Activated CD4-positive, alpha-beta T cell treated with anti-CD3 and anti-CD28 coated beads, Interleukin-2, amount 50 U/mL, for 4 hours (primary cell): ENCODE measurements at regions not wholly inside any gene's neighbourhood (a gene's known extent, or its start where the extent isn't known, plus 50 kb on each side); places are given as distances from the start of the nearest gene placed in this dataset.

ENCODE experiments used
- DNase-seq, 2 experiments: peaks; one replicate each; pipeline ENCODE4 v3.0.0-alpha.2; 2020

DNA sequence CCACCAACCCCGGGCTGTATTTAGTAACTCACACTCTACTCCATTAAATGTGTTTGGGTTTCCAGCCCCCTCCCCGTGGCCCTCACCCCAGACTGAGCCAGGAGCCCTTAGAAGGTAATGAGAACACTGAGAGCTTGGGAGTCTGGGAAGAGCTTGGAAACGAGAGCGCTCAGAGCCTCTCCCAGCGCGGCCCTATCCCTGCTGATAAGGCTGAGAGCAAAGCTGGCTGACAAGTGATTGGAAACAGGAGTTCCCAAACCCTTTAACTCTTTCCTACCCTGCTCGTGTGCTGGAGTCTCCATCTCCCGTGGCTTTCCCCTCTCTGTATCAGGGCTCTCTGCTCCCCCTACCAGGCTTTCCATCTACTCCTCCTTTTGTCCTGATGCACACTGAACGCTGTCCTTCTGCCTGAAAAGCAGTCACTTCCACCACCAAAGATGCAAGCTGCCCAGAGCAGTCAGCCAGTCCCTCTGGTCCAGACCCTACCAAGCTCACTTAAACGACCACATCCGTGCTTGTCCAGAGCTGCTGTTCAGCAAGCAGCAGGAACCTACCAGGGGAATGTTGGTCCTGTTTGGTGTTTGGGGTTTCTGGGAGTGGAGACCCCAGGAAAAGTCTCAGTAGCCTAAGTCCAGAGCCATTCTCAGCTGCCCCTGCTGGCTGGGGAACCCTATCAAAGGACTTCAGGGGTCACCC lies 100.0 kb upstream of the PKDCC start:
- DNase-seq = no peak

- no peak for DNase-seq
These were observed 99.4 kb upstream of the PKDCC start for GRCh38 chr2:41948397-41948763.

DNA sequence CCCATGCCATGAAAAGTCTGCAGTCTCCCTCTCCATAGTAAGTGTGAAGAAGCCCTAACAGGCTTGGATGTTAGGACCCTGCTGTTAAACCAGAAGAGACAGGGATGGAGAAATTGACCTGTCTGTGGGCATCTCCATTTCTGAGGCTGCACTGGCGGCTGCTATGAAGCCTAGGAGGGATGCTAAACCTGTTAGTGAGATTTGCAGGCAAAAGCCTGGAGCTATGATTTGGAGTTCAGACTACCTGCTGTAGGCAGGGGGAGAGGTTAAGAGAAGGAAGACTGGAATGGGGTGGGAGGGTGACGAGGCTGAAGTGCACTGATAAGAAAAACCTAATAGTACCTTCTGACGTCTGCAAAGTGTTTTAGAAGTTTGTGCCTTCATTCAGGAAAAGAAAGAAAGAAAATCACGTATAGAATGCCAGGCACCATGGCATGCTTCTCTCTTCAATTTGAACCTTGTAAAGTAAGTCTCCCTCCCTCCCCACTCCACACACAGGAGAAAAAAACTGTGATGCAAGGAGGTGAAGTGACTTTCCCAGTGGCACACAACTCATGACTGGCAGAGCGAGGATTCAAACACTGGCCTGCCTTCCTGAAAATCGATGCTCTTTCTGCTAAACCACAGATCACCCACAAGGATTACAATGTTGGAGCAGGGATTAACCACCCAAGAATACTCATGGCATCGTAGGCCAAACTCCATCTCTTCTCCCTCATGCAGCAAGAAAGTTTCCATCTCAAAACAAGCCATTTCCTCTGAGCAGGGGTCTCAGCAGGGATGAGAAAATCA lies 98.5 kb upstream of the PKDCC start:
- no peak for DNase-seq

DNA sequence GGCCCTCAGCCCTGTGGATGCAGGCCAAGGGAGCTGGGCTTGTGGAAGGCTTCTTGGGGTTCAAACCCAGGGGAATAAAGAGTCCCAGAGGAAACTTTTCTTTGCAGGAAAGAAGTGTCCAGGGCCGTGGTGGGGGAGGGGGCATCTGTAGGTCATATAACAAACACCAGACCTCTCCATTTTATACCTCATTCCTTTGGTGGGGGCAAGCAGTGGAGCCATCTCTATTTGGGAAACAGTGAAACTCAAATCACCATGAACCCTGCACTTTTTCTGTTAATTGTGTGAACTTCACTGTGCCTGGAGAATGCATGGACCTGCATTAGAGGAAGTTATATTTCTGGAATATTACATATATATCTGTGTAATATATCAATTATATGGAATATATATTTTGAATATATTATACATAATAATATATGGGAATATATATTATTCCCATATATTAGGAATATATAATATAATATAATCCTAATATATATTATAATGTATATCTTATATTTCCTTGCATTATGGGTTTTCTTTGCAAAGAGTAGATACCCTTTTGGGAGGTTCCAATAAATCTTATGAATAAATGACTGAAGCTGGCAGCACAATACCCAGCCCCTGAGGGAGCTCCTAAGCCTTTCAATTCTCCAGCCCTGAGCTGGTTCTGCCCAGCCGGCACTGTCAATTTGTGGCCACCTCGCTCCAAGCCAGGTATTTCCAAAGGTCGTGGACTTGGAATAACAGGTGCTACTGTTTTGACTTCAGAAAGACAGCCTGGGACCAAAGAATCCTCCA lies 97.7 kb upstream of the PKDCC start:
- DNase-seq = no peak

DNA sequence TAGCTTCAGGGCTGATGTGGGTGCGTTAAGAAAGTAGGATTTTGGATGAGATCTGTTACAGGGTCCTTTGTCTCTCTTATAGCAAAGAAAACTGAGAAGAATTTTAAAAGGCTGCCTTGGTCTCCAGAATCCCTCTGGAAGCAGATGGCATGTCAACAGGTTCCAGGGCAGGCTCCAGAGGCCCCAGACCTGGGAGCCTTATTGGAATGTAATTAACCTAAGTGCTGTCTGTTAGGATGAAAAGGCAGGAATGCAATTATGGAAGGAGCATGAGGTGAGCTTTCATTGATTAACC lies 97.2 kb upstream of the PKDCC start:
- DNase-seq = no peak

- DNase-seq = no peak
These were observed 93.2 kb upstream of the PKDCC start for GRCh38 chr2:41954304-41955291.

DNA sequence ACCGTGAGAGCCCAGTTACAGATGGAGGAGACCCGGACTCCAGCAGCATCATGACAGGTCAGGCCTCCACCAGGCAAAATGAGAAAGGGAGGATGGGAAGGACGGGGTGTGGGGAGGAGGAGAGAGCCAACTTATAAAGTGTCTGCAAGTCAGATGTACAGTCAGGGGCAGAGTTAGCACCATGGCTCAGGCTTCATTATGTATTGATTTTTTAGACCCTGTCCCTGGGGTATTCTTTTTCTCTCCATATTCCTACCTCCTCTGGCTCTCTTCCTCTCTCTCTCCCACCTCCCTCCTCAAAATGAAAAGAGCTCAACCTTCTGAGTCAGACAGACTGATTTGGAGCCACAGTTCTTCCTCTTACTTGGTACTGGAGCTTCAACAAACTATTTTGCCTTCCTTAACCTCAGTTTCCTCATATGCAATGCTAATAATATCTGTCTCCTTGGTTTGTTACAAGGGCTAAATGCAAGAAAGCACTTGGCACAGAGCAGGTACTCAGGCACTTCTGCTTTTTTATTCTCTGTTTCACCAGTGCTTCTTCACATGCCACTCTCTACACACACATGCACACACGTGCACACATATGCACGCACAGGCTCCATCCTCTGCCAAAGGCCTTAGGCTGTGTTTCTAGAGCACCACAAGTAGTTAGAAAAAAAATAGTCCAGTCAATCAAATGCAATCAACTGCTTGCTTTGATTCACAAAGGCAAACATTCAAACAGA lies 92.3 kb upstream of the PKDCC start:
- DNase-seq = no peak

GRCh38 chr2:41957431-41957830 lies 90.4 kb upstream of the PKDCC start:
- DNase-seq = no peak

- DNase-seq = no peak
These were observed 89.6 kb upstream of the PKDCC start for GRCh38 chr2:41958251-41958650.

- no peak for DNase-seq
These were observed 89.0 kb upstream of the PKDCC start for GRCh38 chr2:41958775-41959174.

- no peak for DNase-seq
These were observed 88.1 kb upstream of the PKDCC start for GRCh38 chr2:41959760-41960159.

DNA sequence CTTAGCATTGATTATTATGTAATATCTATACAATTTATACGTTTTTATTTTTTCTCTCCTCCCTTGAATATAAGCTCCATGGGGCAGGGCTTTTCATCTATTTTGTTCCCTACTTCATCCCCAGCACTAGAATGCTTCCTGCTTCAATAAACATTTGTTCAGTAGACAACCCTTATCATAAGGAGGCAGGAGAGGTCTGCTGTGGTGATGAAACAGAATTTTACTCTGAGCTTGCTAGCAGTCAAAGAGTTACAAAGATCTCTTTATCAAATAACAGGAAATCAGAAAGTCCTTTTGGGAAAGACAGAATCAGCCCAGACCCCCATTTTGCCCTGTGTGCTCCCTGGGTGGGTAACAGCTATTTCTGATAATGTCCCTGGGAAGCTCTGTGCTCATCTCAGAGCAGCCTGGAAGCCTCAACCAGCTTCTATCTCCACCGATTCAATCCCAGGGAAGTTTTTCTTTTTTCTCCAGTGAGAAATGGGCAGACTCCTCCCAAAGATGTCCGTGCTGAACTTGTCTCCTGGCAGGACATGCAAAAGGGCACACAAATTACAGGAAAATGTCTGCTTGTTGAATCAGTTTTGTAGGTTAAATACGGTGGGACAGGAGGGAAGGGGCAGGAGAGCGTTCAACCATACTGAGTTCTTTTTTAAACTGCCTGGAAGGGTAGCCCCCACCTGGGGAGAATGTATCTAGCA lies 84.7 kb upstream of the PKDCC start:
- DNase-seq = no peak

- DNase-seq = no peak
These were observed 83.9 kb upstream of the PKDCC start for GRCh38 chr2:41963661-41964525.

DNA sequence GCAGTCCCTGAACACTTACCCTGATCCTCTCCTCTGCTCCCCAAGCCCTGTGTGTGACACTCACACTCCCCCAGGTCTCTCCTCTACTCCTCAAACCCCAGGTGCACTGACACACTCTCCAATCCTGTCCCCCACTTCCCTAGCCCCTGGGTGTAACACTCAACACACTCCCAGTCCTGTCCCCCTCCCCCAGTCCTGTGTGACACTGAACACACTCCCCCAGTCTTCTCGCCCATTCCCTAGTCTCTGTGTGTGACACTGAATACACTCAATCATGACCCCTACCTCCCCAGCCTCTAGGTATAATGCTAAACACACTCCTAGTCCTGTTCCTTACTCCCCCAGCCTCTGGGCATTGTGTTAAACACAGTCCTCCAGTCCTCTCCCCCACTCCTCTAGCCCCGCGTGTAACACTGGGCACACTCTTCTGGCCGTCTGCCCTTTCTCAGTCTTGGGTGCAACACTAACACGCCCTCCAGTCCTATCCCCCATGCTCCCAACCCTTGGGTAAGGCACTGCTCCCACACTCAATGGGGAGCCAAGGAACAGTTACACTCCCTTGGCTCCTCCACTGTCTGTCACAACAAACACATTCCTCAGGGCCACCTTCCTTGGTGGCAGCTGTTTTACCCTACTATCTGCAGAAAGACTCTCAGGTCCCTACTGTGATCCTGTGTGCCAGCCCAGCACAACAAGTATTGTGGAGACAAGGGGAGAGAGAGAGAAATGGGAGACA lies 82.5 kb upstream of the PKDCC start:
- no peak for DNase-seq

GRCh38 chr2:41965909-41966295 lies 81.9 kb upstream of the PKDCC start:
- DNase-seq = no peak

DNA sequence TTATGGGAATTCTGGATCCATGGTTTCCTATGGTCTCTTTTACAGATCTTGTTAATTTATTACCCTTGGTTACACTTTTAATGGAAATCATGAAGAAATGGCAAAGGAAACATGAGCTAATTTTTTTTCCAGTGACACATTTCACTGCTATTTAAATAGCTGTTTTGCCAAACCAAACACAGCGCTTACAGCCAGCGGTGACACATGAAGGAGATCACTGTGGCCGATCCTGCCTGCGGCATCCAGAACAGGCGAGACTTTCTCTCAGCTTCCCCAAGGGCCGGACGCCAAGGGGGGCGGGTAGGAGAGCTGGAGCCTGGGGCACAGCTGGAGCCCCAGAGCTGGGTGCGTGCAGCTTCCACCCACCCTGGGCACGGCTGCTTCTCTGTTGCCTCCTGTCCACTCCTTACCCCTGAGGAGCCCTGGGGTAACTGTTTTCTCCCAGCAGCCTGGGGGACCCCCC lies 81.4 kb upstream of the PKDCC start:
- DNase-seq = no peak

GRCh38 chr2:41966920-41967319 lies 80.9 kb upstream of the PKDCC start:
- DNase-seq = no peak

GRCh38 chr2:41967476-41968181 lies 80.2 kb upstream of the PKDCC start:
- no peak for DNase-seq

DNA sequence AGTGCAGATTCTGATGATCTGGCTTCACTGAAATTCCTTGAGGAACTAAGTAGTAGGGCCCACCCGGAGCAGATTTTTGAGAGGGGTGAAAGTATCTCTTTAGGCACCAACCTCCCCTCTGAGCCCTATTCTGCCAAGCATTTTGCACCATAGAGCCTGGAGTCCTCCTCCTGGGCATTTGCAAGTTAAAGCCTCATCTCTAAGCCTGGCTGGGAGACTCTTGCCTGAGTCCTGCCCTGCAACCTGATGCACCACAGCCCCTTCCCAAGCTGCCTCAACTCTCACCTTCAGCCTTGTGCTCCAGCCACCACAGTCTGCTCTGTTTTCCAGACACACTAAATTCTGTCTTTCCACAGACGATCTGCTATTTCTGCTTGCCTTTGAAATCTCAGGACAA lies 79.6 kb upstream of the PKDCC start:
- DNase-seq = no peak
